GM23338 (cell line): ENCODE measurements at regions not wholly inside any gene's neighbourhood (a gene's known extent, or its start where the extent isn't known, plus 50 kb on each side); places are given as distances from the start of the nearest gene placed in this dataset.

Experiments
- ATAC-seq: fragments of 200-7000 bp; cut with Tn5 transposase; 3 replicates; pipeline ENCODE4 v1.9.1; 2020
- DNase-seq: peaks from one replicate; pipeline ENCODE4 v3.0.0-alpha.2; 2015; ENCODE audit warnings: low spot score
- H2AFZ ChIP-seq: fragments of 200-600 bp; sonication (generic); 2 replicates; pipeline ENCODE4 v1.8.0; 2016; ENCODE audit warnings: antibody characterized with exemption, mild to moderate bottlenecking, moderate library complexity
- H3F3A ChIP-seq: fragments of 200-600 bp; sonication (generic); replicated peaks from 2 replicates; pipeline ENCODE4 v1.8.0; 2017; ENCODE audit warnings: antibody characterized with exemption, mixed run types, low read depth
- H3K27ac ChIP-seq: fragments of 200-600 bp; sonication (generic); 2 replicates; pipeline ENCODE4 v1.6.1; 2016; ENCODE audit warnings: low read depth
- H3K27me3 ChIP-seq: fragments of 200-600 bp; sonication (generic); 2 replicates; pipeline ENCODE4 v1.8.0; 2016; ENCODE audit warnings: mild to moderate bottlenecking, mixed run types, moderate library complexity; ENCODE audit not compliant: insufficient read depth
- H3K36me3 ChIP-seq: fragments of 200-600 bp; sonication (generic); 2 replicates; pipeline ENCODE4 v1.8.0; 2016; ENCODE audit warnings: mild to moderate bottlenecking; ENCODE audit not compliant: insufficient read depth
- H3K4me1 ChIP-seq: fragments of 200-600 bp; sonication (generic); 2 replicates; pipeline ENCODE4 v1.8.0; 2016; ENCODE audit warnings: mild to moderate bottlenecking, moderate library complexity; ENCODE audit not compliant: insufficient read depth
- H3K4me2 ChIP-seq: fragments of 200-600 bp; sonication (generic); 2 replicates; pipeline ENCODE4 v1.7.1; 2017; ENCODE audit warnings: mixed run types
- H3K4me3 ChIP-seq: fragments of 200-600 bp; sonication (generic); 2 replicates; pipeline ENCODE4 v1.6.1; 2016; ENCODE audit warnings: mixed run types
- H3K79me2 ChIP-seq: fragments of 200-600 bp; sonication (generic); replicated peaks from 2 replicates; pipeline ENCODE4 v1.8.0; 2017; ENCODE audit warnings: mild to moderate bottlenecking; ENCODE audit not compliant: insufficient read depth
- H3K9me2 ChIP-seq: fragments of 200-600 bp; sonication (generic); 2 replicates; pipeline ENCODE4 v1.8.0; 2017; ENCODE audit not compliant: insufficient read depth
- H4K20me1 ChIP-seq: fragments of 200-600 bp; sonication (generic); replicated peaks from 2 replicates; pipeline ENCODE4 v1.8.0; 2017; ENCODE audit warnings: mild to moderate bottlenecking; ENCODE audit not compliant: insufficient read depth
- H3K27ac Mint-ChIP-seq: 2 replicates; pipeline ENCODE4 v1.8.0; 2020; ENCODE audit warnings: inconsistent platforms, mild to moderate bottlenecking, moderate library complexity, mixed read lengths
- H3K27me3 Mint-ChIP-seq: 3 replicates; pipeline ENCODE4 v1.8.0; 2022; ENCODE audit warnings: low read depth, mild to moderate bottlenecking, moderate library complexity, mixed read lengths, inconsistent platforms; ENCODE audit not compliant: insufficient read depth, poor library complexity
- H3K36me3 Mint-ChIP-seq: 3 replicates; pipeline ENCODE4 v1.8.0; 2021; ENCODE audit warnings: low read depth, mild to moderate bottlenecking, inconsistent platforms, moderate library complexity, mixed read lengths
- H3K4me1 Mint-ChIP-seq: 3 replicates; pipeline ENCODE4 v1.8.0; 2020; ENCODE audit warnings: mild to moderate bottlenecking, inconsistent platforms, mixed read lengths
- H3K4me3 Mint-ChIP-seq: 3 replicates; pipeline ENCODE4 v1.8.0; 2021; ENCODE audit warnings: moderate library complexity, mild to moderate bottlenecking, inconsistent platforms, mixed read lengths
- H3K9me3 Mint-ChIP-seq: 3 replicates; pipeline ENCODE4 v1.8.0; 2020; ENCODE audit warnings: moderate library complexity, mild to moderate bottlenecking, inconsistent platforms, mixed read lengths
- CREB1 ChIP-seq: fragments of 250-450 bp; sonication (Bioruptor Pico); IDR thresholded peaks from 2 replicates; pipeline ENCODE4 v1.5.0; 2020; ENCODE audit warnings: low read depth, mild to moderate bottlenecking, moderate library complexity
- EZH2 ChIP-seq: fragments of 200-600 bp; sonication (generic); IDR thresholded peaks from one replicate; pipeline ENCODE4 v1.8.0; 2017; ENCODE audit warnings: antibody characterized with exemption, mild to moderate bottlenecking, low read depth; ENCODE audit not compliant: unreplicated experiment
- EZH2phosphoT487 ChIP-seq: fragments of 200-600 bp; sonication (generic); IDR thresholded peaks from one replicate; pipeline ENCODE4 v1.8.1; 2018; ENCODE audit warnings: antibody characterized with exemption; ENCODE audit not compliant: unreplicated experiment
- JUNB ChIP-seq: IDR thresholded peaks from one replicate; pipeline ENCODE4 v1.6.1; 2016; ENCODE audit warnings: antibody characterized with exemption; ENCODE audit not compliant: unreplicated experiment
- NANOG ChIP-seq: IDR thresholded peaks from 2 replicates; pipeline ENCODE4 v1.6.1; 2016; ENCODE audit warnings: antibody characterized with exemption, borderline replicate concordance
- POLR2AphosphoS5 ChIP-seq: IDR thresholded peaks from 2 replicates; pipeline ENCODE4 v1.6.1; 2016; ENCODE audit warnings: antibody characterized with exemption, low read depth
- REST ChIP-seq: IDR thresholded peaks from one replicate; pipeline ENCODE4 v1.6.1; 2018; ENCODE audit warnings: antibody characterized with exemption; ENCODE audit not compliant: unreplicated experiment
- STAT1 ChIP-seq: IDR thresholded peaks from one replicate; pipeline ENCODE4 v1.6.1; 2016; ENCODE audit warnings: antibody characterized with exemption; ENCODE audit not compliant: unreplicated experiment
- ZNF114 ChIP-seq: fragments of 250-450 bp; sonication (Bioruptor Pico); IDR thresholded peaks from 2 replicates; pipeline ENCODE4 v1.5.0; 2020; ENCODE audit warnings: mild to moderate bottlenecking, moderate library complexity
- ZNF331 ChIP-seq: fragments of 250-450 bp; sonication (Bioruptor Pico); IDR thresholded peaks from 2 replicates; pipeline ENCODE4 v1.5.0; 2020; ENCODE audit warnings: low read depth, mild to moderate bottlenecking, moderate library complexity
- TF ChIP-seq, protein P1 (sequence below), 2 experiments: fragments of 200-600 bp in 1 of 2; sonication (generic) in 1 of 2; conservative IDR thresholded peaks; 2 replicates each; pipeline versions ENCODE4 v1.5.1 to v1.6.1; 2016 to 2017; ENCODE audit warnings: antibody characterized with exemption in 2 of 2, low read depth in 2 of 2, mild to moderate bottlenecking in 2 of 2, moderate library complexity in 1 of 2
- TF ChIP-seq, protein P2 (sequence below): fragments of 250-450 bp; sonication (Bioruptor Pico); IDR thresholded peaks from 2 replicates; pipeline ENCODE4 v1.5.0; 2020; ENCODE audit warnings: mild to moderate bottlenecking, moderate library complexity
- TF ChIP-seq, protein P3 (sequence below): IDR thresholded peaks from 2 replicates; pipeline ENCODE4 v1.6.1; 2016; ENCODE audit warnings: antibody characterized with exemption

GRCh38 chr6:2361195-2361594, 115.8 kb upstream of the GMDS start:
- no peaks in the 10 kb centered on the region for H3K36me3 ChIP-seq
- no peak overlapping the region for H3K27ac ChIP-seq
- 0 out of 2 replicates have a peak, but pooled peaks cover 4% of the 10 kb centered on the region for H3K4me1 ChIP-seq
- no peak overlapping the region for H3K4me2 ChIP-seq
- no peaks in the 10 kb centered on the region for H3K9me2 ChIP-seq
- ATAC-seq = no peak
- TF ChIP-seq, protein P1, sequence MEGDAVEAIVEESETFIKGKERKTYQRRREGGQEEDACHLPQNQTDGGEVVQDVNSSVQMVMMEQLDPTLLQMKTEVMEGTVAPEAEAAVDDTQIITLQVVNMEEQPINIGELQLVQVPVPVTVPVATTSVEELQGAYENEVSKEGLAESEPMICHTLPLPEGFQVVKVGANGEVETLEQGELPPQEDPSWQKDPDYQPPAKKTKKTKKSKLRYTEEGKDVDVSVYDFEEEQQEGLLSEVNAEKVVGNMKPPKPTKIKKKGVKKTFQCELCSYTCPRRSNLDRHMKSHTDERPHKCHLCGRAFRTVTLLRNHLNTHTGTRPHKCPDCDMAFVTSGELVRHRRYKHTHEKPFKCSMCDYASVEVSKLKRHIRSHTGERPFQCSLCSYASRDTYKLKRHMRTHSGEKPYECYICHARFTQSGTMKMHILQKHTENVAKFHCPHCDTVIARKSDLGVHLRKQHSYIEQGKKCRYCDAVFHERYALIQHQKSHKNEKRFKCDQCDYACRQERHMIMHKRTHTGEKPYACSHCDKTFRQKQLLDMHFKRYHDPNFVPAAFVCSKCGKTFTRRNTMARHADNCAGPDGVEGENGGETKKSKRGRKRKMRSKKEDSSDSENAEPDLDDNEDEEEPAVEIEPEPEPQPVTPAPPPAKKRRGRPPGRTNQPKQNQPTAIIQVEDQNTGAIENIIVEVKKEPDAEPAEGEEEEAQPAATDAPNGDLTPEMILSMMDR (conservative IDR thresholded peaks at IDR 0.05; ENCODE audit: low read depth in 2 of 2) = no peak
- no peak for TF ChIP-seq STAT1
- no peak for TF ChIP-seq NANOG
- TF ChIP-seq, protein P2, sequence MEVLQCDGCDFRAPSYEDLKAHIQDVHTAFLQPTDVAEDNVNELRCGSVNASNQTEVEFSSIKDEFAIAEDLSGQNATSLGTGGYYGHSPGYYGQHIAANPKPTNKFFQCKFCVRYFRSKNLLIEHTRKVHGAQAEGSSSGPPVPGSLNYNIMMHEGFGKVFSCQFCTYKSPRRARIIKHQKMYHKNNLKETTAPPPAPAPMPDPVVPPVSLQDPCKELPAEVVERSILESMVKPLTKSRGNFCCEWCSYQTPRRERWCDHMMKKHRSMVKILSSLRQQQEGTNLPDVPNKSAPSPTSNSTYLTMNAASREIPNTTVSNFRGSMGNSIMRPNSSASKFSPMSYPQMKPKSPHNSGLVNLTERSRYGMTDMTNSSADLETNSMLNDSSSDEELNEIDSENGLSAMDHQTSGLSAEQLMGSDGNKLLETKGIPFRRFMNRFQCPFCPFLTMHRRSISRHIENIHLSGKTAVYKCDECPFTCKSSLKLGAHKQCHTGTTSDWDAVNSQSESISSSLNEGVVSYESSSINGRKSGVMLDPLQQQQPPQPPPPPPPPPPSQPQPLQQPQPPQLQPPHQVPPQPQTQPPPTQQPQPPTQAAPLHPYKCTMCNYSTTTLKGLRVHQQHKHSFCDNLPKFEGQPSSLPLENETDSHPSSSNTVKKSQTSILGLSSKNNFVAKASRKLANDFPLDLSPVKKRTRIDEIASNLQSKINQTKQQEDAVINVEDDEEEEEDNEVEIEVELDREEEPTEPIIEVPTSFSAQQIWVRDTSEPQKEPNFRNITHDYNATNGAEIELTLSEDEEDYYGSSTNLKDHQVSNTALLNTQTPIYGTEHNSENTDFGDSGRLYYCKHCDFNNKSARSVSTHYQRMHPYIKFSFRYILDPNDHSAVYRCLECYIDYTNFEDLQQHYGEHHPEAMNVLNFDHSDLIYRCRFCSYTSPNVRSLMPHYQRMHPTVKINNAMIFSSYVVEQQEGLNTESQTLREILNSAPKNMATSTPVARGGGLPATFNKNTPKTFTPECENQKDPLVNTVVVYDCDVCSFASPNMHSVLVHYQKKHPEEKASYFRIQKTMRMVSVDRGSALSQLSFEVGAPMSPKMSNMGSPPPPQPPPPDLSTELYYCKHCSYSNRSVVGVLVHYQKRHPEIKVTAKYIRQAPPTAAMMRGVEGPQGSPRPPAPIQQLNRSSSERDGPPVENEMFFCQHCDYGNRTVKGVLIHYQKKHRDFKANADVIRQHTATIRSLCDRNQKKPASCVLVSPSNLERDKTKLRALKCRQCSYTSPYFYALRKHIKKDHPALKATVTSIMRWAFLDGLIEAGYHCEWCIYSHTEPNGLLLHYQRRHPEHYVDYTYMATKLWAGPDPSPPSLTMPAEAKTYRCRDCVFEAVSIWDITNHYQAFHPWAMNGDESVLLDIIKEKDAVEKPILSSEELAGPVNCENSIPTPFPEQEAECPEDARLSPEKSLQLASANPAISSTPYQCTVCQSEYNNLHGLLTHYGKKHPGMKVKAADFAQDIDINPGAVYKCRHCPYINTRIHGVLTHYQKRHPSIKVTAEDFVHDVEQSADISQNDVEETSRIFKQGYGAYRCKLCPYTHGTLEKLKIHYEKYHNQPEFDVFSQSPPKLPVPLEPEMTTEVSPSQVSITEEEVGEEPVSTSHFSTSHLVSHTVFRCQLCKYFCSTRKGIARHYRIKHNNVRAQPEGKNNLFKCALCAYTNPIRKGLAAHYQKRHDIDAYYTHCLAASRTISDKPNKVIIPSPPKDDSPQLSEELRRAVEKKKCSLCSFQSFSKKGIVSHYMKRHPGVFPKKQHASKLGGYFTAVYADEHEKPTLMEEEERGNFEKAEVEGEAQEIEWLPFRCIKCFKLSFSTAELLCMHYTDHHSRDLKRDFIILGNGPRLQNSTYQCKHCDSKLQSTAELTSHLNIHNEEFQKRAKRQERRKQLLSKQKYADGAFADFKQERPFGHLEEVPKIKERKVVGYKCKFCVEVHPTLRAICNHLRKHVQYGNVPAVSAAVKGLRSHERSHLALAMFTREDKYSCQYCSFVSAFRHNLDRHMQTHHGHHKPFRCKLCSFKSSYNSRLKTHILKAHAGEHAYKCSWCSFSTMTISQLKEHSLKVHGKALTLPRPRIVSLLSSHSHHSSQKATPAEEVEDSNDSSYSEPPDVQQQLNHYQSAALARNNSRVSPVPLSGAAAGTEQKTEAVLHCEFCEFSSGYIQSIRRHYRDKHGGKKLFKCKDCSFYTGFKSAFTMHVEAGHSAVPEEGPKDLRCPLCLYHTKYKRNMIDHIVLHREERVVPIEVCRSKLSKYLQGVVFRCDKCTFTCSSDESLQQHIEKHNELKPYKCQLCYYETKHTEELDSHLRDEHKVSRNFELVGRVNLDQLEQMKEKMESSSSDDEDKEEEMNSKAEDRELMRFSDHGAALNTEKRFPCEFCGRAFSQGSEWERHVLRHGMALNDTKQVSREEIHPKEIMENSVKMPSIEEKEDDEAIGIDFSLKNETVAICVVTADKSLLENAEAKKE = no peak
- TF ChIP-seq CREB1 (CRISPR knock-in tag) = no peak
- no peak for TF ChIP-seq POLR2AphosphoS5
- TF ChIP-seq REST = no peak
- no peak for TF ChIP-seq EZH2
- TF ChIP-seq, protein P3, sequence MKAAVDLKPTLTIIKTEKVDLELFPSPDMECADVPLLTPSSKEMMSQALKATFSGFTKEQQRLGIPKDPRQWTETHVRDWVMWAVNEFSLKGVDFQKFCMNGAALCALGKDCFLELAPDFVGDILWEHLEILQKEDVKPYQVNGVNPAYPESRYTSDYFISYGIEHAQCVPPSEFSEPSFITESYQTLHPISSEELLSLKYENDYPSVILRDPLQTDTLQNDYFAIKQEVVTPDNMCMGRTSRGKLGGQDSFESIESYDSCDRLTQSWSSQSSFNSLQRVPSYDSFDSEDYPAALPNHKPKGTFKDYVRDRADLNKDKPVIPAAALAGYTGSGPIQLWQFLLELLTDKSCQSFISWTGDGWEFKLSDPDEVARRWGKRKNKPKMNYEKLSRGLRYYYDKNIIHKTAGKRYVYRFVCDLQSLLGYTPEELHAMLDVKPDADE = no peak
- TF ChIP-seq JUNB = no peak
- no peak for TF ChIP-seq ZNF114 (CRISPR knock-in tag)
- TF ChIP-seq ZNF331 (CRISPR knock-in tag) = no peak
- TF ChIP-seq EZH2phosphoT487 = no peak
- no peak overlapping the region for H2AFZ ChIP-seq
- H4K20me1 ChIP-seq = no peaks in the 10 kb centered on the region
- no peaks in the 10 kb centered on the region for H3K79me2 ChIP-seq
- H3K27me3 ChIP-seq = no peaks in the 10 kb centered on the region
- no peak for DNase-seq
- H3K4me3 ChIP-seq = no peak overlapping the region
- no peaks in the 10 kb centered on the region for H3F3A ChIP-seq
- H3K9me3 Mint-ChIP-seq = no peaks in the 10 kb centered on the region
- H3K27me3 Mint-ChIP-seq = peaks cover 2% of the 10 kb centered on the region
- H3K27ac Mint-ChIP-seq = 0 out of 2 replicates have a peak overlapping the region, but pooled peaks have one; percentile 20
- no peaks in the 10 kb centered on the region; the same call in 2 of the 3 replicates for H3K4me1 Mint-ChIP-seq
- no peak overlapping the region for H3K4me3 Mint-ChIP-seq
- H3K36me3 Mint-ChIP-seq = no peaks in the 10 kb centered on the region
